ENCODE measurements at regions not wholly inside any gene's neighbourhood (a gene's known extent, or its start where the extent isn't known, plus 50 kb on each side); places are given as distances from the start of the nearest gene placed in this dataset.
"Not testable (repeated sequence)": the region's sequence is repeated elsewhere in the genome, so short reads cannot be mapped to it uniquely, and the experiment has no call there.

DNA sequence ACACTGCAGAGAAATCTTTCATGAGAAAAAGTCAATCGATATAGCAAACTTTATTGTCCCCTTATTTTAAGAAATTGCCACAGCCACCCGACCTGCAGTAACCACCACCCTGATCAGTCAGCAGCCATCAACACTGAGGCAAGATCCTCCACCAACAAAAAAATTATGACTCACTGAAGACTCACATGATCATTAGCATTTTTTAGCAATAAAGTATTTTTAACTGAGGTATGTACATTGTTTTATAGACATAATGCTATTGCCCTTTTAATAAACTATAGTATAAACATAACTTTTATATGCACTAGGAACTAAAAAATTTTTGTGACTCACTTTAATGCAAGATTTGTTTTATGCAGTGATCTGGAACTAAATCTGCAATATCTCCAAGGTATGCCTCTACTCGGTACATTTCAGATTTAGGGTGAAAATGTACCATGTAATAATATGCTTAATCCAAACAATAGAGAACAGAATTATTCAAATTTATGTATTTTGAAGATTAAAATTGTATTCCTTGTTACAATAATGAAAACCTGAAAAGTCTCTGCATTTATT lies 79.2 kb upstream of the CEP126 start:
- Histone ChIP-seq H2BK120ac (ENCODE audit: low read depth, low read length) (no peak overlapping the region), H2BK12ac (ENCODE audit: low read length) (no peak overlapping the region), H3K27ac (replicated peaks; ENCODE audit: low read length) (no peak overlapping the region), H3K23ac (ENCODE audit: low read depth, low read length, poor library complexity) (no peak overlapping the region), H3K4me3 (ENCODE audit: low read length in 2 of 2) (no peak overlapping the region), H4K91ac (ENCODE audit: low read depth, low read length, poor library complexity) (no peak overlapping the region), H3K79me1 (ENCODE audit: low read depth, low read length) (no peaks in the 10 kb centered on the region), H3K9me3 (replicated peaks in 1 of 2; ENCODE audit: control insufficient read depth in 2 of 2, insufficient read depth in 1 of 2, low read depth in 1 of 2, low read length in 2 of 2) (no peaks in the 10 kb centered on the region), H2BK5ac (ENCODE audit: low read length) (no peak overlapping the region), H3K14ac (ENCODE audit: low read length) (no peak overlapping the region), H4K8ac (ENCODE audit: low read depth, low read length) (no peak overlapping the region), H3K18ac (ENCODE audit: low read length) (no peak overlapping the region), H3K4ac (ENCODE audit: low read length) (no peak overlapping the region), H3K4me2 (ENCODE audit: insufficient read depth, low read length, poor library complexity, severe bottlenecking) (no peak overlapping the region), H3K9ac (ENCODE audit: low read depth, low read length, poor library complexity) (no peak overlapping the region), H3K36me3 (replicated peaks in 1 of 2; ENCODE audit: control insufficient read depth in 2 of 2, insufficient read depth in 2 of 2, low read length in 2 of 2) (no peaks in the 10 kb centered on the region), H2AK5ac (ENCODE audit: low read depth, low read length) (no peak overlapping the region), H3K4me1 (ENCODE audit: control insufficient read depth in 2 of 2, insufficient read depth in 1 of 2, low read depth in 1 of 2, low read length in 2 of 2) (no peaks in the 10 kb centered on the region), H2BK15ac (ENCODE audit: low read length) (no peak overlapping the region), H2AFZ (ENCODE audit: low read length) (no peak overlapping the region), H3K27me3 (ENCODE audit: control insufficient read depth in 3 of 3, insufficient read depth in 3 of 3, low read depth in 1 of 3, low read length in 3 of 3) (no peaks in the 10 kb centered on the region)
- WGBS, 2 donors (ENCODE audit: extremely low coverage in 2 of 2, insufficient read length in 2 of 2, insufficient replicate concordance in 1 of 2), result no CpG with 5 or more reads among the region's 3 CpGs
- no peak for DNase-seq (ENCODE audit: low spot score)

DNA sequence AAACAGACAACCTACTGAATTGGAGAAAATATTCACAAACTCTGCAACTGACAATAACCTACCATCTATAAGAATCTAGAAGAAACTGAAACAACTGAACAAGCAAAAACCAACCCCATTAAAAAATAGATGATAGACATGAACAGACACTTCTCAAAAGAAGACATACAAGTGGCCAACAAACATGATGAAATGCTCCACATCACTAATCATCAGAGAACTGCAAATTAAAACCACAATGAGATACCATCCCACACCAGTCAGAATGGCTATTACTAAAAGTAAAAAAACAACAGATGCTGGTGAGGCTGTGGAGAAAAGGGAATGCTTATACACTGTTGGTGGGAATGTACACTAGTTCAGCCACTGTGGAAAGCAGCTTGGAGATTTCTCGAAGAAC lies 84.3 kb upstream of the CEP126 start:
- not testable (repeated sequence) for H3K4me3 ChIP-seq (ENCODE audit: low read length in 2 of 2); H3K27ac ChIP-seq (replicated peaks; ENCODE audit: low read length); H3K9ac ChIP-seq (ENCODE audit: low read depth, low read length, poor library complexity); H2BK5ac ChIP-seq (ENCODE audit: low read length); H3K36me3 ChIP-seq (replicated peaks in 1 of 2; ENCODE audit: control insufficient read depth in 2 of 2, insufficient read depth in 2 of 2, low read length in 2 of 2); H2BK12ac ChIP-seq (ENCODE audit: low read length); H3K9me3 ChIP-seq (replicated peaks in 1 of 2; ENCODE audit: control insufficient read depth in 2 of 2, insufficient read depth in 1 of 2, low read depth in 1 of 2, low read length in 2 of 2); H4K8ac ChIP-seq (ENCODE audit: low read depth, low read length); H3K23ac ChIP-seq (ENCODE audit: low read depth, low read length, poor library complexity); H2BK120ac ChIP-seq (ENCODE audit: low read depth, low read length); H3K27me3 ChIP-seq (ENCODE audit: control insufficient read depth in 3 of 3, insufficient read depth in 3 of 3, low read depth in 1 of 3, low read length in 3 of 3); H2BK15ac ChIP-seq (ENCODE audit: low read length); H3K4ac ChIP-seq (ENCODE audit: low read length); H3K18ac ChIP-seq (ENCODE audit: low read length); DNase-seq (ENCODE audit: low spot score); H2AK5ac ChIP-seq (ENCODE audit: low read depth, low read length); H4K91ac ChIP-seq (ENCODE audit: low read depth, low read length, poor library complexity); H3K14ac ChIP-seq (ENCODE audit: low read length); H2AFZ ChIP-seq (ENCODE audit: low read length); H3K4me2 ChIP-seq (ENCODE audit: insufficient read depth, low read length, poor library complexity, severe bottlenecking); H3K4me1 ChIP-seq (ENCODE audit: control insufficient read depth in 2 of 2, insufficient read depth in 1 of 2, low read depth in 1 of 2, low read length in 2 of 2); H3K79me1 ChIP-seq (ENCODE audit: low read depth, low read length)
- no CpG with 5 or more reads among the region's 1 CpG for WGBS, 2 donors (ENCODE audit: extremely low coverage in 2 of 2, insufficient read length in 2 of 2, insufficient replicate concordance in 1 of 2)

DNA sequence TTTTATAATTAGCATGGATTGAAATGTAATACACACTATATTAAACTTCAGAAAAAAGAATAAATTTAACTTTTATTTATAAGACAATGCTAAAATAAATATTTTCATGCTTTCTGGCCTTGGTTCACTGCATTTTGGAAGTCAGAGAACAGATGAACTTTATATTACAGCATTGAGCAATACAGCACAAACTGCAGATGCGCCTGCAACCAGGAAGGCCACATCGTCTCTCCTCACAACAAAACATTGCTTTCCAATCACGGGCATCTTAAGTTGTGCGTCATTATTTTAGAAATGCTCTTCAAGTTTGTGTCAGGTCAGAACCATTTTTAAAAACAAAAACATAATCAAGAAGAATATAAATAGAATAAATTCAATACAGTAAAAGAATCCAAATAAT lies 89.3 kb upstream of the CEP126 start:
- no CpG with 5 or more reads among the region's 4 CpGs for WGBS, 2 donors (ENCODE audit: extremely low coverage in 2 of 2, insufficient read length in 2 of 2, insufficient replicate concordance in 1 of 2)
- H3K4me3 ChIP-seq (ENCODE audit: low read length in 2 of 2), result no peak overlapping the region
- no peak overlapping the region for H4K8ac ChIP-seq (ENCODE audit: low read depth, low read length)

DNA sequence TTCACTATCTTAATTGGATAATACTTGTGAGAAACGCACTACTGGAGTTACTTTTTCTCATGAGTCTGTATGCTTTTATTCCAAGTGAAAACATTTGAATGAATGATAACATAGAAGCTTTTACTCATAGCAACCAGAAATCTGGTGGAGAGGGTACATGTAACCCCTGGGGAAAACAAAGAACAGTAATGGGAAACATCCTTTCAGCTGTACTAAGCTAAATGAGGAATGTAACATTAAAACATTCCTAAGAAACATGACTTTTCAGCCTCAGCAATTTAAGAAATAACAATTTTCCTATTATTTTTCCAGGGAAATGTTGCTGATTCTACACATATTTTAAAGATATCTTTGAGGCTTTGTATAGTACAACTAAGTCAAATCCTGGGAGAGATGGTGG lies 97.2 kb upstream of the CEP126 start:
- H3K9ac ChIP-seq (ENCODE audit: low read depth, low read length, poor library complexity), result no peak overlapping the region
- H2BK15ac ChIP-seq (ENCODE audit: low read length), result no peak overlapping the region
- H3K4me3 ChIP-seq (ENCODE audit: low read length in 2 of 2), result no peak overlapping the region
- H4K91ac ChIP-seq (ENCODE audit: low read depth, low read length, poor library complexity), result no peak overlapping the region
- H3K4me2 ChIP-seq (ENCODE audit: insufficient read depth, low read length, poor library complexity, severe bottlenecking), result no peak overlapping the region
- no peak for DNase-seq (ENCODE audit: low spot score)
- H3K4me1 ChIP-seq (ENCODE audit: control insufficient read depth in 2 of 2, insufficient read depth in 1 of 2, low read depth in 1 of 2, low read length in 2 of 2), result no peaks in the 10 kb centered on the region
- H2AFZ ChIP-seq (ENCODE audit: low read length), result no peak overlapping the region
- no peaks in the 10 kb centered on the region for H3K36me3 ChIP-seq (replicated peaks in 1 of 2; ENCODE audit: control insufficient read depth in 2 of 2, insufficient read depth in 2 of 2, low read length in 2 of 2)
- no peak overlapping the region for H2BK12ac ChIP-seq (ENCODE audit: low read length)
- H3K79me1 ChIP-seq (ENCODE audit: low read depth, low read length), result no peaks in the 10 kb centered on the region
- no peaks in the 10 kb centered on the region for H3K27me3 ChIP-seq (ENCODE audit: control insufficient read depth in 3 of 3, insufficient read depth in 3 of 3, low read depth in 1 of 3, low read length in 3 of 3)
- no peak overlapping the region for H3K27ac ChIP-seq (replicated peaks; ENCODE audit: low read length)
- no peak overlapping the region for H4K8ac ChIP-seq (ENCODE audit: low read depth, low read length)
- H3K9me3 ChIP-seq (replicated peaks in 1 of 2; ENCODE audit: control insufficient read depth in 2 of 2, insufficient read depth in 1 of 2, low read depth in 1 of 2, low read length in 2 of 2), result no peaks in the 10 kb centered on the region
- WGBS, 2 donors (ENCODE audit: extremely low coverage in 2 of 2, insufficient read length in 2 of 2, insufficient replicate concordance in 1 of 2), result no CpG with 5 or more reads among the region's 1 CpG
- H3K18ac ChIP-seq (ENCODE audit: low read length), result no peak overlapping the region
- H2BK120ac ChIP-seq (ENCODE audit: low read depth, low read length), result no peak overlapping the region
- no peak overlapping the region for H3K23ac ChIP-seq (ENCODE audit: low read depth, low read length, poor library complexity)
- H3K14ac ChIP-seq (ENCODE audit: low read length), result no peak overlapping the region
- no peak overlapping the region for H2BK5ac ChIP-seq (ENCODE audit: low read length)
- no peak overlapping the region for H2AK5ac ChIP-seq (ENCODE audit: low read depth, low read length)
- no peak overlapping the region for H3K4ac ChIP-seq (ENCODE audit: low read length)

More for the DNA sequence above, 89.3 kb upstream of the CEP126 start:
- Histone ChIP-seq H2AK5ac (ENCODE audit: low read depth, low read length) (no peak overlapping the region), H3K18ac (ENCODE audit: low read length) (no peak overlapping the region), H3K27ac (replicated peaks; ENCODE audit: low read length) (no peak overlapping the region), H2BK12ac (ENCODE audit: low read length) (no peak overlapping the region), H3K79me1 (ENCODE audit: low read depth, low read length) (no peaks in the 10 kb centered on the region), H3K4ac (ENCODE audit: low read length) (no peak overlapping the region), H2BK120ac (ENCODE audit: low read depth, low read length) (no peak overlapping the region), H3K23ac (ENCODE audit: low read depth, low read length, poor library complexity) (no peak overlapping the region), H3K9me3 (replicated peaks in 1 of 2; ENCODE audit: control insufficient read depth in 2 of 2, insufficient read depth in 1 of 2, low read depth in 1 of 2, low read length in 2 of 2) (no peaks in the 10 kb centered on the region), H3K4me1 (ENCODE audit: control insufficient read depth in 2 of 2, insufficient read depth in 1 of 2, low read depth in 1 of 2, low read length in 2 of 2) (no peaks in the 10 kb centered on the region), H2AFZ (ENCODE audit: low read length) (no peak overlapping the region), H3K4me2 (ENCODE audit: insufficient read depth, low read length, poor library complexity, severe bottlenecking) (no peak overlapping the region), H2BK15ac (ENCODE audit: low read length) (no peak overlapping the region), H4K91ac (ENCODE audit: low read depth, low read length, poor library complexity) (no peak overlapping the region), H3K9ac (ENCODE audit: low read depth, low read length, poor library complexity) (no peak overlapping the region), H3K14ac (ENCODE audit: low read length) (no peak overlapping the region), H3K36me3 (replicated peaks in 1 of 2; ENCODE audit: control insufficient read depth in 2 of 2, insufficient read depth in 2 of 2, low read length in 2 of 2) (no peaks in the 10 kb centered on the region), H2BK5ac (ENCODE audit: low read length) (no peak overlapping the region), H3K27me3 (ENCODE audit: control insufficient read depth in 3 of 3, insufficient read depth in 3 of 3, low read depth in 1 of 3, low read length in 3 of 3) (no peaks in the 10 kb centered on the region)
- DNase-seq (ENCODE audit: low spot score), result no peak
